Thyroid gland (tissue), 4 donors: ENCODE measurements at regions not wholly inside any gene's neighbourhood (a gene's known extent, or its start where the extent isn't known, plus 50 kb on each side); places are given as distances from the start of the nearest gene placed in this dataset.

ENCODE experiments used
- POLR2A ChIP-seq, 2 donors: fragments of 450-650 bp; IDR thresholded peaks; one replicate each; pipeline ENCODE4 v1.6.1; 2017; ENCODE audit warnings: antibody characterized with exemption in 2 of 2, mild to moderate bottlenecking in 2 of 2, moderate library complexity in 1 of 2
- TF ChIP-seq, protein P1 (sequence below), 6 experiments: fragments of 200-600 bp in 3 of 6; fragments of 450-650 bp in 3 of 6; sonication (generic) in 3 of 6; IDR thresholded peaks; one replicate each; pipeline ENCODE4 v1.5.1; 2016 to 2019; ENCODE audit warnings: antibody characterized with exemption in 6 of 6, mild to moderate bottlenecking in 2 of 6, inconsistent platforms in 1 of 6, moderate library complexity in 1 of 6

DNA sequence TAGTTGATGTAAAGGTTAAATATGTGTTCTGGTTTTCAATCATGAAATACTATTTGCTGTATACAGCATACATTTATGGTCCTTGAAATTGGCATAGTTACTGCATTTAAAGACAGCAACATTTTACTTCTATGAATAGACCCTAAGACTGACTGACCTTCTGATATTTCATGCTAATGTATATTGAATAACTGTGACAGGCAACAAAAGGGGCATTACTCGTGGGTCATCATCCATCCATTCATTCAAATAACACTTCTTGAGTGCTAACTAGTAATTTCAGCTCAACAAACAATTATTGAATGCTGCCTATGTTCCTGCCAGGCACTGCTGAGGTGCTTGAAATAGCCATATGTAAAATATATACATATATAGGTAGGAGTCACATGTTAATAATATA, 92.8 kb upstream of the ADAMTS3 start:
- no peak for TF ChIP-seq POLR2A (IDR thresholded peaks at IDR 0.05)
- TF ChIP-seq, protein P1, sequence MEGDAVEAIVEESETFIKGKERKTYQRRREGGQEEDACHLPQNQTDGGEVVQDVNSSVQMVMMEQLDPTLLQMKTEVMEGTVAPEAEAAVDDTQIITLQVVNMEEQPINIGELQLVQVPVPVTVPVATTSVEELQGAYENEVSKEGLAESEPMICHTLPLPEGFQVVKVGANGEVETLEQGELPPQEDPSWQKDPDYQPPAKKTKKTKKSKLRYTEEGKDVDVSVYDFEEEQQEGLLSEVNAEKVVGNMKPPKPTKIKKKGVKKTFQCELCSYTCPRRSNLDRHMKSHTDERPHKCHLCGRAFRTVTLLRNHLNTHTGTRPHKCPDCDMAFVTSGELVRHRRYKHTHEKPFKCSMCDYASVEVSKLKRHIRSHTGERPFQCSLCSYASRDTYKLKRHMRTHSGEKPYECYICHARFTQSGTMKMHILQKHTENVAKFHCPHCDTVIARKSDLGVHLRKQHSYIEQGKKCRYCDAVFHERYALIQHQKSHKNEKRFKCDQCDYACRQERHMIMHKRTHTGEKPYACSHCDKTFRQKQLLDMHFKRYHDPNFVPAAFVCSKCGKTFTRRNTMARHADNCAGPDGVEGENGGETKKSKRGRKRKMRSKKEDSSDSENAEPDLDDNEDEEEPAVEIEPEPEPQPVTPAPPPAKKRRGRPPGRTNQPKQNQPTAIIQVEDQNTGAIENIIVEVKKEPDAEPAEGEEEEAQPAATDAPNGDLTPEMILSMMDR (IDR thresholded peaks at IDR 0.05): no peak
